ENCODE measurements at regions not wholly inside any gene's neighbourhood (a gene's known extent, or its start where the extent isn't known, plus 50 kb on each side); places are given as distances from the start of the nearest gene placed in this dataset.

- no peak for DNase-seq
Measured at GRCh38 chr5:153030755-153031725, 459.4 kb upstream of the GRIA1 start.

GRCh38 chr5:153039501-153039900, 451.0 kb upstream of the GRIA1 start:
- DNase-seq, result no peak

GRCh38 chr5:153043886-153044285, 446.6 kb upstream of the GRIA1 start:
- DNase-seq, result no peak

GRCh38 chr5:153050496-153051179, 439.8 kb upstream of the GRIA1 start:
- no peak for DNase-seq

- no peak for DNase-seq
Measured at GRCh38 chr5:153066281-153066680, 424.2 kb upstream of the GRIA1 start.

- no peak for DNase-seq
Measured at GRCh38 chr5:153067869-153068268, 422.6 kb upstream of the GRIA1 start.

- DNase-seq, result no peak
Measured at GRCh38 chr5:153079396-153079795, 411.1 kb upstream of the GRIA1 start.

- DNase-seq, result no peak
Measured at GRCh38 chr5:153080940-153081339, 409.5 kb upstream of the GRIA1 start.

GRCh38 chr5:153081385-153081784, 409.1 kb upstream of the GRIA1 start:
- DNase-seq, result no peak

- DNase-seq, result no peak
Measured at GRCh38 chr5:153084511-153084910, 406.0 kb upstream of the GRIA1 start.

- DNase-seq, result no peak
Measured at GRCh38 chr5:153086486-153086885, 404.0 kb upstream of the GRIA1 start.

GRCh38 chr5:153088538-153088937, 401.9 kb upstream of the GRIA1 start:
- no peak for DNase-seq

- DNase-seq, result no peak
Measured at GRCh38 chr5:153094333-153094732, 396.1 kb upstream of the GRIA1 start.

GRCh38 chr5:153096381-153096780, 394.1 kb upstream of the GRIA1 start:
- DNase-seq, result no peak

GRCh38 chr5:153099328-153099727, 391.1 kb upstream of the GRIA1 start:
- peak; percentile 14 for DNase-seq

GRCh38 chr5:153101235-153102180, 389.0 kb upstream of the GRIA1 start:
- no peak for DNase-seq

GRCh38 chr5:153116916-153117315, 373.6 kb upstream of the GRIA1 start:
- no peak for DNase-seq

GRCh38 chr5:153118018-153118417, 372.5 kb upstream of the GRIA1 start:
- no peak for DNase-seq

- DNase-seq, result peak; percentile 82
Measured at GRCh38 chr5:153122403-153122802, 368.1 kb upstream of the GRIA1 start.

GRCh38 chr5:153130296-153130695, 360.2 kb upstream of the GRIA1 start:
- peak; percentile 21 for DNase-seq

GRCh38 chr5:153135411-153135810, 355.1 kb upstream of the GRIA1 start:
- no peak for DNase-seq

GRCh38 chr5:153136910-153137614, 353.4 kb upstream of the GRIA1 start:
- DNase-seq, result no peak

Data from NCI-H510A (cell line).